Epithelial cell of proximal tubule (primary cell): ENCODE measurements at regions not wholly inside any gene's neighbourhood (a gene's known extent, or its start where the extent isn't known, plus 50 kb on each side); places are given as distances from the start of the nearest gene placed in this dataset.

Experiments
- DNase-seq: peaks from one replicate; pipeline ENCODE4 v3.0.0-alpha.2; 2011; ENCODE audit warnings: low read depth
- H3K4me3 ChIP-seq: 2 replicates; pipeline ENCODE4 v1.5.1; 2011; ENCODE audit warnings: low read depth, mild to moderate bottlenecking, low read length
- TF ChIP-seq, protein P1 (sequence below): conservative IDR thresholded peaks from 2 replicates; pipeline ENCODE4 v1.5.1; 2012; ENCODE audit warnings: low read depth, mild to moderate bottlenecking, low read length

DNA sequence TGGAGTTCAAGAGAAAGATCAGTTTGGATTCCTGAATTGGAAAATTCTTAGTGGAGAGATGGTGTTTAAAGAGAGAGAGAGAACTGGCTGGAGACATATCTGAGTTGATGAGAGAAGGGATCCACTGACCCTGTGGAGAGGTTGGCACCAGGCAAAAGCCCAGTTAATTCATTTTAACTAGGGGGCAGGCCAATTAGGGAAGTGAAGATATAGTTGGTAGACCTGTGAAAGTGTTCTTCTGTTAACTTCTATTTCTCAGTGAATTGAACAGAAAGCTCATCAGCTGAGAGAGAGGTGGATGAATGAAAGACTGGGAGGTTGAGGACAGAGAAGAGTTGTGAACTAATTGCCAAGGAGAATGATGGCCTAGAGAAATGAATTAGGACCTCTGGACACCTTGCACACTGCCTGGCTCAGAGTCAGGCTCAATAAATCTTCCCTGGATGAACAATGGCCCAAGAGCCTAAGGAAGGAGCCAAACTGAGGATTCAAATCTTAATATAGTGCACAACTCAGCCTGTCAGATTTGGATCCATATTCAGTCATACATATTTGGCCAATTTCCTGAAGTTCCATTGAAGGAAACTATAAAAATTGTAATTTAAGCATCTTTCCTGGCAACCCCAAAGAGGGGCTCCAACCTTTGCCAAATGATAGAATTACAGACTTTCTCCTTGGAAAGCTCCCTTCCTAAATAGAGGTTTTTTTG, 82.2 kb upstream of the RMDN2 start:
- TF ChIP-seq, protein P1, sequence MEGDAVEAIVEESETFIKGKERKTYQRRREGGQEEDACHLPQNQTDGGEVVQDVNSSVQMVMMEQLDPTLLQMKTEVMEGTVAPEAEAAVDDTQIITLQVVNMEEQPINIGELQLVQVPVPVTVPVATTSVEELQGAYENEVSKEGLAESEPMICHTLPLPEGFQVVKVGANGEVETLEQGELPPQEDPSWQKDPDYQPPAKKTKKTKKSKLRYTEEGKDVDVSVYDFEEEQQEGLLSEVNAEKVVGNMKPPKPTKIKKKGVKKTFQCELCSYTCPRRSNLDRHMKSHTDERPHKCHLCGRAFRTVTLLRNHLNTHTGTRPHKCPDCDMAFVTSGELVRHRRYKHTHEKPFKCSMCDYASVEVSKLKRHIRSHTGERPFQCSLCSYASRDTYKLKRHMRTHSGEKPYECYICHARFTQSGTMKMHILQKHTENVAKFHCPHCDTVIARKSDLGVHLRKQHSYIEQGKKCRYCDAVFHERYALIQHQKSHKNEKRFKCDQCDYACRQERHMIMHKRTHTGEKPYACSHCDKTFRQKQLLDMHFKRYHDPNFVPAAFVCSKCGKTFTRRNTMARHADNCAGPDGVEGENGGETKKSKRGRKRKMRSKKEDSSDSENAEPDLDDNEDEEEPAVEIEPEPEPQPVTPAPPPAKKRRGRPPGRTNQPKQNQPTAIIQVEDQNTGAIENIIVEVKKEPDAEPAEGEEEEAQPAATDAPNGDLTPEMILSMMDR: no peak
- H3K4me3 ChIP-seq: no peak overlapping the region
- DNase-seq: no peak

DNA sequence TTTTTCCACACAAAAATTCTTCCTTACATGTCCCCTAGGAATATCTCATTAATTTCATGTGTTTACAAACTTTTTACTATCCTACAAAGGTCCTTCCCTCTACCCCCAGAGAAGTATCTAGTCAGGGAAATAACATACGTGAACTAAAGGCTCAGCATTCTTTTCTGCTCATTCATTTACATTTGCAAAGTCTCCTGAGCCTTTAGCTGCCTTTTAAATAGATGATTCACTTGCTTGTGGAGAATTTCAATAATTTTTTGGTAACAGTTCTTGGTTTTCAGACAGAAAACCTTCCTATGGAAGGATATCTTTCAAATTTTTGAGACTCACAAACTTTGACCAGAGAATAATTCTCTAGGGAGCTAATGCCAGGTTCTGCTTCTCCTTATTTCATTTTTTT, 81.5 kb upstream of the RMDN2 start:
- DNase-seq: no peak
- no peak overlapping the region for H3K4me3 ChIP-seq
- TF ChIP-seq, protein P1: no peak

DNA sequence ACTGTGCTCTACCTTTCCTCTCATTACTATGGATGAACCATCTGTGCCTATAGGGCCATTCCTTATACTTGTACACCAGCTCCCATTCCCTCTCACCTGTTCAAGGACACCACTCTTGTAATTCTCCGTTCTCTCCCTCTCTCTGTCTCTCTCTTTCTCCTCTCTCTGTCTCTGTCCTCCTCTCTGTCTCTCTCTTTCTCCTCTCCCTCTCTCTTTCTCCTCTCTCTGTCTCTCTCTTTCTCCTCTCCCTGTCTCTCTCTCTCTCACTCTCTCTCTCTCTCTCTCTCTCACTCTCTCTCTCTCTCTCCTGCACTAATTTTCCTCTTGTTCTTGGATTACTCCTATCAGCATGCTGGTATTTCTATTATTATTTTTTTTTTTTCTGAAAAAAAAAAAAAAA, 78.9 kb upstream of the RMDN2 start:
- TF ChIP-seq, protein P1: no peak
- H3K4me3 ChIP-seq: no peak overlapping the region

DNA sequence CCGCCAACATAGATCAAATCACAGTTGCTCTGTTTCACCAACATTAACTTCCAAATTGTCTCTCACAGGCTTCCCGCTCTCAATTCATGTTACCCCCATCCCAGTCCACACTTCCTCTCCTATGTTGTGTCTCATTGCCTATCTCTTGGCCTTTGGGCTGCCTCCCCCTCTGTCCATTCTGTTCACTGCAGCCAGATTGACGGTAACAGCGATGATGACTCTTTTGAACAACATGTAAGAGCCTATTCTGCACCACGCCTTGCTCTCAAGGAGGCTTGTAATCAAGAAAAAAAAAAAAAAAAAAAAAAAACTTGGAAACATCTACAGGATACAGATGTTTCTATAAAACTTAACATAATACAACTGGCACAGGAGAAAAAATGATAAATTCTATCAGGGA, 77.3 kb upstream of the RMDN2 start:
- no peak for DNase-seq
- TF ChIP-seq, protein P1: no peak
- H3K4me3 ChIP-seq: no peak overlapping the region

More for the DNA sequence above, 78.9 kb upstream of the RMDN2 start:
- DNase-seq: no peak

DNA sequence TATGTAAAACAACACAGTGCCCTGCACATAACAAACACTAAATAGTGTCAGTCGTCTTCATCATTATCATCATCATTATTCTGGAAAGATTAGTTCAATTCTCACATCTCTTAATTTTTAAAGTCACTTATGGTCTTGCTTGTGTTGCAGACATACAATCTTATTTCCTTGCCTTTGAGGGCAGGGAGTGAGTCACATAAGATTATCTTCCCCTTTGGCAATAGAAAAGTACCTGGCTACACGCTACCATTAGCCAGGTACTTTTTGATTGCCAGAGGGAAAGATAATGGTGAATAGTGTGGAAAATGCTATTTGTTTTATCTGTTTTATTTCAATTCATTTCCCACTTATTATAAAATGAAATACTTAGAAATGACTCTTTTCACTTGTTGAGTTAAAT, 76.6 kb upstream of the RMDN2 start:
- TF ChIP-seq, protein P1: no peak
- DNase-seq: no peak
- no peak overlapping the region for H3K4me3 ChIP-seq

DNA sequence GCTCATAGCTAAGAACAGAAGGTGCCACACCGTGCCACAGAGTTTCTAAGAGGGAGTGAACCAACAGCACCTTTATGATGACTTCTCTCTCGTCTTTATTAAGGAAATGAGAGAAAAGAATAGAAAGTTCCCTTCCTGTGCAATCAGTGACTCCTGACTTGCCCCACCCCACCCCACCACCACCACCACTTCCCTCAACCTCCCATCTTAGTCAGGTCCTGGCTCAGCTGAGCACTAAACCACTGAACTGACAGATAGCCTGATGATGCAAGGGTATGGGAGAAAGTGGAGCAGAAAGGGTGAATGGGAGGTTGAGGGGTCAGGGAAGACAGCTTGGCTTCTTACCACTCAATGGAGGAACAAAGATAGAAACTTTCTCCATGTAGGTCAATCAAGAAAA, 75.2 kb upstream of the RMDN2 start:
- TF ChIP-seq, protein P1: no peak
- H3K4me3 ChIP-seq: no peak overlapping the region
- DNase-seq: no peak

DNA sequence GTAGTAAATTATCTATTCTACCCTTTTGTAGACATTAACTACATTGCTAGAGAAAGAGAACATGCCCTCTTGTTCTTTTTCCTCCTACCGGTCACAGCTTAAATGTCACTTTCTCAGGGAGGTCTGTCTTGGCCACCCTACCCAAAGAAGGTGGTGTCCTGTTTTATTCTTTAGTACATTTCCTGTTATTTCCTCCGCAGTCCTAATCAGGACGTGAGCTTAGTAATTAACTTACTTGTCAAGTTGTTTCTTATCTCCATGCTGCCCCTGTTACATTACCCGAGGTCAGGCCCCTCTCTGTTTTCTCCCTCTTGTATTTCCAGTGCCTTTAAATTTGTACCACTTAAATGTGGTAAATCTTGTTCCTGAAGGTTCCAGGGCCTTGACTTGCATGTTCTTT, 73.7 kb upstream of the RMDN2 start:
- TF ChIP-seq, protein P1: no peak
- no peak for DNase-seq
- no peak overlapping the region for H3K4me3 ChIP-seq
